GM10248 (cell line): ENCODE measurements at regions not wholly inside any gene's neighbourhood (a gene's known extent, or its start where the extent isn't known, plus 50 kb on each side); places are given as distances from the start of the nearest gene placed in this dataset.
"Not testable (repeated sequence)": the region's sequence is repeated elsewhere in the genome, so short reads cannot be mapped to it uniquely, and the experiment has no call there.

Source experiments
- CTCF ChIA-PET: fragments of 300-600 bp; sonication (Branson Sonifier 250); formaldehyde crosslinking; extraction: SDS; loops from one replicate; lab custom pipeline; 2021; ENCODE audit warnings: antibody characterized with exemption; lab: Yijun Ruan, JAX
- POLR2A ChIA-PET: fragments of 350-650 bp; sonication (Branson Sonifier 250); formaldehyde crosslinking; extraction: SDS; loops from one replicate; lab custom pipeline; 2020; ENCODE audit warnings: antibody characterized with exemption; lab: Yijun Ruan, JAX
- DNase-seq: peaks from one replicate; pipeline ENCODE4 v3.0.0; 2012; ENCODE audit errors: extremely low spot score
- TF ChIP-seq, protein P1 (sequence below): IDR thresholded peaks from 2 replicates; pipeline ENCODE4 v1.5.1; 2012; ENCODE audit warnings: mild to moderate bottlenecking, low read depth; ENCODE audit errors: extremely low read depth, missing control alignments, control extremely low read depth

- no peak for DNase-seq
- POLR2A ChIA-PET: no interaction called here
- TF ChIP-seq, protein P1, sequence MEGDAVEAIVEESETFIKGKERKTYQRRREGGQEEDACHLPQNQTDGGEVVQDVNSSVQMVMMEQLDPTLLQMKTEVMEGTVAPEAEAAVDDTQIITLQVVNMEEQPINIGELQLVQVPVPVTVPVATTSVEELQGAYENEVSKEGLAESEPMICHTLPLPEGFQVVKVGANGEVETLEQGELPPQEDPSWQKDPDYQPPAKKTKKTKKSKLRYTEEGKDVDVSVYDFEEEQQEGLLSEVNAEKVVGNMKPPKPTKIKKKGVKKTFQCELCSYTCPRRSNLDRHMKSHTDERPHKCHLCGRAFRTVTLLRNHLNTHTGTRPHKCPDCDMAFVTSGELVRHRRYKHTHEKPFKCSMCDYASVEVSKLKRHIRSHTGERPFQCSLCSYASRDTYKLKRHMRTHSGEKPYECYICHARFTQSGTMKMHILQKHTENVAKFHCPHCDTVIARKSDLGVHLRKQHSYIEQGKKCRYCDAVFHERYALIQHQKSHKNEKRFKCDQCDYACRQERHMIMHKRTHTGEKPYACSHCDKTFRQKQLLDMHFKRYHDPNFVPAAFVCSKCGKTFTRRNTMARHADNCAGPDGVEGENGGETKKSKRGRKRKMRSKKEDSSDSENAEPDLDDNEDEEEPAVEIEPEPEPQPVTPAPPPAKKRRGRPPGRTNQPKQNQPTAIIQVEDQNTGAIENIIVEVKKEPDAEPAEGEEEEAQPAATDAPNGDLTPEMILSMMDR: no peak
- CTCF ChIA-PET: no interaction called here
These were observed 577.5 kb downstream of the GLRX3 start for GRCh38 chr10:130713731-130714130.

DNA sequence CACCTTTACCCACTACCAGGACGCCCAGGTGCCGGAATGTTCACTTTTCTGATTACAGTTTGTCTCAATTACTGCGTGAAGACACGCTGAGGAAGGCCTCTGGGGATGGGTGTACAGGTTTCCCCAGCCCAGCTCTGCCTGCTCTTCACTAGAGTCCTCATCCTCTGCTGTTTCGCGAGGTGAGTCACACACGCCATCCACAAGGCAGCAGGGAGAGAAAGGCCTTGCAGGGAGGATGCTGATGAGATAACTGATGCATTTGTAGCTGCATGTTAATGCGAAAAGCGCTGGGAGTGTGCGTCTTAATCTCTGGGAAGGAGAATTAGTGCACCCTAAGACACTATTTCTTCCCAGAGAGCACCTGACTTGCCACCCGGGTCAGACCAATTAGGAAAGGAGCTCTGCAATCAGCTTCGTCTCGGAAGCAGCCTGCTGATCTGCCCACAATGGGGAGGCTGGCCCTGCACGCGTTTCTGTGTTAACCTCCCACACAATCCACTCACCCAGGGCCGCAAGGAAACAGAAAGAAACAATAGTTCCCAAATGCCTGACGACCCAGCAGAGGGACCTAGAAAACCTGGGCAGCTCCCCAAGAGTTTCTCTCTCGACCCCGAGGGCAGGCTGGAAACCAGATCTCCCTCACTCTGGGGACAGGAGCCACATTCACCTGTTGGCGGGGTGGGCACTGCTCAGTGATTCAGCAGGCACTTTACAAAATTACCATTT is 578.7 kb downstream of the GLRX3 start:
- CTCF ChIA-PET: no interaction called here
- TF ChIP-seq, protein P1: no peak
- POLR2A ChIA-PET: no interaction called here
- DNase-seq: no peak

DNA sequence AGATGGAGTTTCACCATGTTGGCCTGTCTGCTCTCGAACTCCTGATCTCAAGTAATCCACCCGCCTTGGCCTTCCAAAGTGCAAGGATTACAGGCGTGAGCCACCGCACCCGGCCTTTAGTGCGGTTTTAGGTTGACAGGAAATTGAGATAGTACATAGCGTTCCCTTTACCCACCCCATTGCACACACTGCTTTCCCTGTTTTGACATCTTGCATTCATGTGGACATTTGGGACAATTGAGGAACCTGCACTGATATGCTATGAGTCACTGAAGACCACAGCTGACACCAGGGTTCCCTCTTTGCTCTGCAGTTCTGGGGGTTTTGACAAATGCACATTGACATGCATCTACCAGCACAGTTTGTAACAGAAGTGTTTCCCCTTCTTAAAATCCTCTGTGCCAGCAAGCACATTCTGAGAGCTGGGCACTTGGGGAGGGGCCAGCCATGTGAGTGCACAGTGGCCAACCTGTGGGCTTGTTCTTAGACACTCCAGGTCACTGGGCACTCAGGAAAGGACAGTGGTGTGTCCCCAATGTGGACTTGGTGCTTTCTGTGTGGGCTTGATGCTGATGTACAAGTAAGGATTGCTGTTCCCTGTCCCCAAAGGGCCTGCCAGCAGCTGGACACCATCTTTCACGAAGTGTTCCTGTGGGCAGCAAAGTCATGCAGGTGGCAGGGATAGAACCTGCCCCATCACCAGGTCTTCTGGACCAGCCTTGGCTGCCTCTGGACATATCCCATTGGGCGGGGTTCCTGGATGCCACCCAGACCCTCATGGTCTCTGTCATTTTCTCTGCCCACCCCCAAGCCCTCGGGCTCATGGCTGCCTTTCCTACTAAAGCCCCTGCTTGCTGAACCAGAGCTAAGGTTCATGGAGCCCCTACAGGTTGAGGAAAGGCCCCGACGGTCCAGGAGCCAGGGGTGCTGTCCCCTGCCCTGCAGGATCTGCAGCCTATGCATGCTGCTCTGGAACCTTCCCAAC is 579.8 kb downstream of the GLRX3 start:
- ChIA-PET CTCF (no interaction called here), POLR2A (no interaction called here)
- no peak for DNase-seq
- TF ChIP-seq, protein P1: no peak

DNA sequence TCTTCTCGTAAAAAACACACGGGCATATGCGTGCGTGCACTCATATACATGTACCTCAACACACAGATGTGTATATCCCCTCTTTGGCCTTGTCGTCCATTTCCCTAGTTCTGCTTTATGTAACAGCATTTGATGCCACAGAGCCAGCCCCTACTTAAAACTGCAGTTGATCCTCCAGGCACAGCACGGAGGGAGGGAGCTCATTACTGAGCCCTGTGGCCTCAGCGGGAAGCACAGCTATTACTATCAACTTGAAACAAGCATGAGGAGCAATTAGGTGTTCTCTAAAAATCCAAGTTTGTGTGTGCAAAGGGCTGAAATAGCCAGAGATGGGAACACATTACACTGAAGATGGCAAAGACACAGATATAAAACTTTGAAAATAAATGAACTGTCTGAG is 580.9 kb downstream of the GLRX3 start:
- DNase-seq: no peak
- ChIA-PET POLR2A (no interaction called here), CTCF (no interaction called here)
- TF ChIP-seq, protein P1: no peak

DNA sequence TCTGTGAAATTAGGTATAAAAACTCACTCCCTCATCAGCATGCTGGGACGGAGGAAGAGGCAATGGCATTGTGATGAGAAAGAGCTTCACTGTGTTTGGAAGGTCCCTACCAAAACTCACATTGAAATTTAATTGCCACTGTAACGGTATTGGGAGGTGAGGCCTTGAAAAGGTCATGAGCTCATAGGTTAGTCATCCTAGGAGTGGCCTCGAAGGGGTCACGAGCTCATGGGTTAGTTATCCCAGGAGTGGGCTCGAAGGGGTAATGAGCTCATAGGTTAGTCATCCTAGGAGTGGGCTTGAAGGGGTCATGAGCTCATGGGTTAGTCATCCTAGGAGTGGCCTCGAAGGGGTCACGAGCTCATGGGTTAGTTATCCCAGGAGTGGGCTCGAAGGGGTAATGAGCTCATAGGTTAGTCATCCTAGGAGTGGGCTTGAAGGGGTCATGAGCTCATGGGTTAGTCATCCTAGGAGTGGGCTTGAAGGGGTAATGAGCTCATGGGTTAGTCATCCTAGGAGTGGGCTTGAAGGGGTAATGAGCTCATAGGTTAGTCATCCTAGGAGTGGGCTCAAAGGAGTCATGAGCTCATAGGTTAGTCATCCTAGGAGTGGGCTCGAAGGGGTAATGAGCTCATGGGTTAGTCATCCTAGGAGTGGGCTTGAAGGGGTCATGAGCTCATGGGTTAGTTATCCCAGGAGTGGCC is 582.7 kb downstream of the GLRX3 start:
- CTCF ChIA-PET, POLR2A ChIA-PET, DNase-seq: not testable (repeated sequence)

DNA sequence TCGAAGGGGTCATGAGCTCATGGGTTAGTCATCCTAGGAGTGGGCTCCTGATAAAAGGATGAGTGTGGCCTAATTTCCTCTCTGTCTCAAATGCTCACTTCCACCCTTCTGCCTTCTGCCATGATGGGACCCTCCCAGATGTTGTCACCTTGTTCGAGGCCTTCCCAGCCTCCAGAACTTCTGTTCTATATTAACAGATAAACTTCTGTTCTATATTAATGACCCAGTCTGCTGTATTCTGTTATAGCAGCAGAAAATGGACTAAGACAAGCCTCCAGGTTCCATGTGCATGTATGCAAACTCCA is 583.2 kb downstream of the GLRX3 start:
- POLR2A ChIA-PET: no interaction called here
- no peak for DNase-seq
- CTCF ChIA-PET: no interaction called here
- TF ChIP-seq, protein P1: no peak
